ENCODE measurements at regions not wholly inside any gene's neighbourhood (a gene's known extent, or its start where the extent isn't known, plus 50 kb on each side); places are given as distances from the start of the nearest gene placed in this dataset.
"Not testable (repeated sequence)": the region's sequence is repeated elsewhere in the genome, so short reads cannot be mapped to it uniquely, and the experiment has no call there.

- DNase-seq (ENCODE audit: low read depth in 2 of 2) = not testable (repeated sequence)
Observed at GRCh38 chr7:13124629-13125028, 437.2 kb downstream of the ARL4A start.

DNA sequence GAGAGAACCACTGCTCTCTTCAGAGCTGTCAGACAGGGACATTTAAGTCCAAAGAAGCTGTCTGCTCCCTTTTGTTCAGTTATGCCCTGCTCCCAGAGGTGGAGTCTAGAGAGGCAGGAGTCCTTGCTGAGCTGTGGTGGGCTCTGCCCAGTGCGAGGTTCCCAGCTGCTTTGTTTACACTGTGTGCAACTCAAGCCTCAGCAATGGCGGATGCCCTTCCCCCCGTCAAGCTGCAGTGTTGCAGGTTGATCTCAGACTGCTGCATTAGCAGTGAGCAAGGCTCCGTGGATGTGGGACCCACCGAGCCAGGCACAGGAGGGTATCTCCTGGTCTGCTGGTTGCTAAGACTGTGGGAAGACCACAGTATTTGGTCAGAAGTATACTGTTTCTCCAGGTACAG lies 438.9 kb downstream of the ARL4A start:
- DNase-seq (ENCODE audit: low read depth in 2 of 2) = no peak

DNA sequence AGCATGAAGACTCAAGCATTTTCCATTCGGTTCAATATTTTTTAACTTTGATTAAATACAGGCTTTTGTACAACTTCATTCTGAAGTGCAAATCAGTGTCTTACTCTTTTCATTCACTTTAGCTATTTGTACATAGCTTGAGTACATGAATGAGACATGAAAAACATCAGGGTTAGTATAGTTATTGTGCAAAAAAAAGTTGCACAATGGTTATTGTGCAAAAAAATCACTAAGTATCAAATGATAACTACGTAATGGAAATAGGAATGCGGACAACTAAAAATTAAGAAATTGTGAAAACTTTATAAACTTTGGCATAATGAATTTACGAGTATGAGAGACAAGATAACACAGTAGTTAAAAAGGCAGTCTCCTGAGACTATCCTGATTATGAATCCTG lies 442.9 kb downstream of the ARL4A start:
- no peak for DNase-seq (ENCODE audit: low read depth in 2 of 2)

DNA sequence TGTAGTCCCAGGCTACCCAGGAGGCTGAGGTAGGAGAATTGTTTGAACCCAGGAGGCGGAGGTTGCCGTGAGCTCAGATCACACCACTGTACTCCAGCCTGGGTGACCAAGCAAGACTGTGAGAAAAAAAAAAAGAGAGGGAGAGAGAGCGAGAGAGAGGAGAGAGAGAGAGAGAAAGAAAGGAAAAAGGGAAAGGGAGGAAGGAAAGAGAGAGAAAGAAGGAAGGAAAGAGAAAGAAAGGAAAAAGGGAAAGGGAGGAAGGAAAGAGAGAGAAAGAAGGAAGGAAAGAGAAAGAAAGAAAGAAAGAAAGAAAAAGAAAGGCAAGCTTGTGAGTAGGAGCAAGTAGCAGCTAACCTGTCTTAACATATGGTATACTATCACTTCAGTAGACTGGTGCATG lies 443.5 kb downstream of the ARL4A start:
- DNase-seq (ENCODE audit: low read depth in 2 of 2) = not testable (repeated sequence)

- no peak for DNase-seq (ENCODE audit: low read depth in 2 of 2)
Observed at GRCh38 chr7:13132314-13132713, 444.9 kb downstream of the ARL4A start.

- not testable (repeated sequence) for DNase-seq (ENCODE audit: low read depth in 2 of 2)
Observed at GRCh38 chr7:13136345-13136744, 448.9 kb downstream of the ARL4A start.

DNA sequence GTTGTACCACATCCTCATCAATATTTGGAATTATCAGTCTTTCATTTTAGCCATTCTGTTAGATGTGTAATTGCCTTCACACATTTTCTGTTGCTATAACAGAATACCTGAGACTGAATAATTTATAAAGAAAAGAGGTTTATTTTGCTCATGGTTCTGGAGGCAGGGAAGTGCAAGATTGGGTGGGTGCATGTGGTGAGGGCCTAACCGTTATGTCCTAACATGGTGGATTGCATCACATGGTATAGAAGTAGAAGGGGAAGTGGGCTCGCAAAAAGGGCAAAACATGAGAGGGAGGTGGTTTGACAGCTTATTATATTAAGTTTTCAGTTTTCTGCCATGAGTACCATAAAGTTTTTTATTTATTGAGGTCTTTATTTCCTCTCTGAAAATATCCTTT lies 452.0 kb downstream of the ARL4A start:
- no peak for DNase-seq (ENCODE audit: low read depth in 2 of 2)

DNA sequence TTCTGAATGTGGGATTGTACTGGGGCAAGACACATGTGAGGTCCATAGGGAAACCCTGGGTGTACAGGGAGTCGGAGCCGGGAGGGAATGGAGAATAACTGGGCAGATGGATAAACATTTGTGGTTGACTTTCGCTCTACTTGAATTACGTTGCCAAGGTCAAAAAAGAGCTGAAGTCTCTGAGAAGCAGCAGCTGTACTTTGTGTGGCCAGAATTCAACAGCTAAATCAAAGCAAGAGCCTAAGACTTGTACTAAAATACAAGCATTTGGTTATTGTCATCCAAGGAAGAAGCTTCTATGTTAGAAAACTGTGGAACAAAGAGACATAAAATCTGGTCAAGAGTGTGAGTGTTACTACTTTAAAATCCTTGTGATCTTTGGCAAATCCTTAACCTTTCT lies 457.2 kb downstream of the ARL4A start:
- no peak for DNase-seq (ENCODE audit: low read depth in 2 of 2)

- DNase-seq (ENCODE audit: low read depth in 2 of 2) = no peak
Observed at GRCh38 chr7:13148548-13148947, 461.1 kb downstream of the ARL4A start.

DNA sequence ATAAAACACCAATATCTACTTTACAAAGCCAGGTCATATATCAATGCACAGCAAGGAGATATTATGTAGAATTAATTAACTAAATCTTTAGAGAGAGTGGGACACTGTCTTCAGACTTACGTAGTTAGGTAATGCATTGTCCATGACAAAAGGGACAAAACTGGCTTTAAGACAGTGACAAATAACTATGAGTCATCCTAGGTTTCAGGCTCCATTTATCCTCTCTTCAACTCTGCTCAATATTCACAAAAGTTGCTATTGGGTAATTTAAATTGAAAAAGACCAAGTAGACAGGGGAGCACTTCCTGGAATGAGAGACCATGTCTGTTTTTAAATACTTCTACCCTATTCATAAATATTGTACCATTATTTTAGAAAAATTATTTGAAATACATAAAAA lies 464.5 kb downstream of the ARL4A start:
- no peak for DNase-seq (ENCODE audit: low read depth in 2 of 2)

DNA sequence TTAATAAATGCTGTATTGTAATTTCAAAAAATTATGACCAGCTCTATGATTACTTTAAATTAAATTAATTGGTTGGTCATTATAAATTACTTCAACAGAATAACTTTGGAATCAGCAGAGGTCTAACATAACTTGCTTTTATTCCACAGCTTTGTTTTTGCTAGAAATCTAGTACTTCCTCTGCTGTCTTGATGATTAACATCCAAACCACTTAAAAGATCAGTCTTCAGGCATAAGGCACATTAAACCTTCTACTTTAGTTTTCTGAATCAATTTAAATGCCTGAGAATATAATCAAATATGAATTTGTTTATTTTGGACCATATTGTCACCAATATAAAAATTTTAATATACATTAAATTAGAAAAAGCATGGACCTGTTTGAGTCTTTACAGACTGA lies 465.3 kb downstream of the ARL4A start:
- no peak for DNase-seq (ENCODE audit: low read depth in 2 of 2)

DNA sequence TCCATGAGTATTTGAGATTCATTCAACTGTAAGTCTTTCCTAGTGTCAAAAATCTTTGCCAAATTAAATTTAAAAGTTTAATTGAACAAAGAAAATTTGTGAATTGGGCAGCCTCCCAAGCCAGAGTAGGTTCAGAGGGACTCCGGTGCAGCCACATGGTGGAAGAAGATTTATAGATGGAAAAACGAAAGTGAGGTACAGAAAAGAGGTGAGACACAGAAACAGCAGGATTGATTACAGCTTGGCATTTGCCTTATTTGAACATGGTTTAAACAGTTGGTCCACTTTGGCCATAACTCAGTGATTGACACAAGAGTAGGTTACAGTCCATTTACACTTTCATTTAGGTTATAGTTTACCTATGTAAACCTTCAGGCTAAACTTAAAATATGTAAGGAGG lies 465.8 kb downstream of the ARL4A start:
- no peak for DNase-seq (ENCODE audit: low read depth in 2 of 2)

DNA sequence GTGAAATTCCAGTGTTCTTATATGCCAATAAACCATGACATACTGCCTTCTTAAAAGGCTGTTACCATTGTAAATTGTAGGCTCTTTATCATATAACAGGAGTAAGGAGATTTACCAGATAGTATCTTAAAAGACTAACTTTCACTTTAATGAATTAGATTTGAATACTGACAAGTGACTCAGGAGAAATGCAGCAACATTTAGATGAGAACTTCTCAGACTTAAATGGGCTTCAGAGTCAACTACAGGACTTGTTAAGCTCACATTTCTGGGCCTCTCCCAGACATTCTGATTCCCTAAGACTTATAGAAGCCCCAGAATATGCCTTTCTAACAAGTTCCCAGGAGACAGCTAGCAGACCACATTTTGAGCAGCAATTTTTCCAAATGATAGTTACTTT lies 466.3 kb downstream of the ARL4A start:
- no peak for DNase-seq (ENCODE audit: low read depth in 2 of 2)

DNA sequence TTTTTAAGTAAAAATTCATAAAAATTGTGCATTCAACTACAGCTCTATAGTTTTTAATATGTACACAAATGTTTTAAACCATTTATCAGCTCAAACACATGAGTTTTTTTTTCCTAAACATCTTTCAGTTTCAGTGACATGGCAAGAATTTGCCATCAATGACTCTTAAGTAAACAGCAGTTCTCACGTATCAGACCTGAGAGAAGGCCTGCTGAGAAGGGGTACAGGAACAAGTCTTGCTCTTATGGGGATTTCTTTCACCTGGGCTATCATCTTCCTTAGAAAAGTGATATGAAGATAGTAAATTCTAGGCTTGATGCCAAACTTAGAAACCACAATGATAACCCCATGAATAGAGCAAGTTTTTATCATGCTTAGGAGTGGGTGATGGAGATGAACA lies 467.8 kb downstream of the ARL4A start:
- DNase-seq (ENCODE audit: low read depth in 2 of 2) = no peak

GRCh38 chr7:13159003-13159402 lies 471.6 kb downstream of the ARL4A start:
- DNase-seq (ENCODE audit: low read depth in 2 of 2) = no peak

GRCh38 chr7:13159467-13160184 lies 472.2 kb downstream of the ARL4A start:
- no peak for DNase-seq (ENCODE audit: low read depth in 2 of 2)

DNA sequence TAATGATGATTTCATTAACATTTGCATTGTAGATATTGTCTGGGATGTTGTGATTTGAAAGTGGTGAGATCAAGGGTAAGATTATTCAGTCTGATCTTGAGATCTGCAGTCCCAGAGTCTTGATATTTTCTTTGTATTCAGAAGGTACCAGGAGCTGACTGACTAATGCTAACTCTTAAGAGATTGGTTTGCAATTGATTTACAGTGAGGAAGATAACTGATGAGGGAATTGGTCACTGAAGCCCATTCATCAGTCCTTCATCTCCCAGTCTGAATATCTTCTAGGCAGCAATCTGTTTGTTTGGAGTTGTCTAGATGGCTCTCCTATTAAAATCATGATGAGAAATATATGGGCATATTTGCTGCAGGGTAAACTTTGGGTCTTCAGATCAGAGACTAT lies 473.7 kb downstream of the ARL4A start:
- DNase-seq (ENCODE audit: low read depth in 2 of 2) = no peak

DNA sequence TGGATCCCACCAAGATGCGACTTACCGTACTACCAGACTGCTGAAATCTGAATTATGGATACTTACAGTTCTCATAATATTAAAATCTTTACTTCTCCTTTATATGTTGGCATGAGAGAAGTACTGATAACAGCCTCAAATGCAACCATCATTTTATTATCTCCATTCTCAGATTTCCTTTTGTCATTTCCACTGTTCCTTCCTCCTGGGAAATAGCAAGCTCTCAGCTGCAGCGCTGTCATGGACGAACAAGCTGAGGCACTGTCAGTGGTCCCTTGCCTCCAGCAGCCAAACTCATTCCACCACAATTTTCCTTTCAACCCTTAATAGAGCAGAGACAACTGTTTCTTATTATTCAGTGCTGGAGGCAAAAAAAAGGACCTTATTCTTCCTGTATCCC lies 478.4 kb downstream of the ARL4A start:
- peak; percentile 6 to 72 for DNase-seq (ENCODE audit: low read depth in 2 of 2)

DNA sequence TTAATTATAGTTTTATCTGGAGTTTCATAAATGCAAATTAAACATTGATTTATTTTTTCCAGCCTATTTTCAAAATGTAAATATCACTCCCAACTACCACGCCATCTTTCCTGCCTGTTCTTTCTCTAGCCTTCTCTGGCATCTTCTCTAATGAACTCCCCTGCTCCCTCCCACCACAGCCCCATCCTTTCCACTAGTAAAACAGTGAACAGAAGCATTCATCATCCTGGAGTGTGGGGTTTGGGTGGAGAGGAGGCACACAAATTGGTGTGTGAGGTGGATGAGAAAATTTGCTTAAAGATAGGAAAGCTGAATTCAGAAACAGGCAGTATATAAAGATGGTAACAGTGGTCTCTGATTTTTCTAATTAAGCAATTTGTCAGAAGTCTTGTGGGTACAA lies 479.4 kb downstream of the ARL4A start:
- no peak for DNase-seq (ENCODE audit: low read depth in 2 of 2)

DNA sequence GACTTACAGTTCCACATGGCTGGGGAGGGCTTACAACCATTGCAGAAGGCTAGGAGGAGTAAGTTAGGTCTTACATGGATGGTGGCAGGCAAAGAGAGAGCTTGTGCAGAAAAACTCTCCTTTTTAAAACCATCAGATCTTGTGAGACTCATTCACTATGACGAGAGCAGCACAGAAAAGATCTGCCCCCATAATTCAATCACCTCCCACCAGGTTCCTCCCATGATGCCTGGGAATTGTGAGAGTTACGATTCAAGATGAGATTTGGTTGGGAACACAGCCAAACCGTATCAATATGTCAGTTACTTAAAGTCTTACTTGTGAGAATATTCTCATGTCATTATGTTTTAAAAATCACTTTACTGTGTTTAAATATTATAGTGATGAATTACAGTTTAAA lies 481.9 kb downstream of the ARL4A start:
- no peak for DNase-seq (ENCODE audit: low read depth in 2 of 2)

GRCh38 chr7:13174991-13175390 lies 487.6 kb downstream of the ARL4A start:
- DNase-seq (ENCODE audit: low read depth in 2 of 2) = no peak

DNA sequence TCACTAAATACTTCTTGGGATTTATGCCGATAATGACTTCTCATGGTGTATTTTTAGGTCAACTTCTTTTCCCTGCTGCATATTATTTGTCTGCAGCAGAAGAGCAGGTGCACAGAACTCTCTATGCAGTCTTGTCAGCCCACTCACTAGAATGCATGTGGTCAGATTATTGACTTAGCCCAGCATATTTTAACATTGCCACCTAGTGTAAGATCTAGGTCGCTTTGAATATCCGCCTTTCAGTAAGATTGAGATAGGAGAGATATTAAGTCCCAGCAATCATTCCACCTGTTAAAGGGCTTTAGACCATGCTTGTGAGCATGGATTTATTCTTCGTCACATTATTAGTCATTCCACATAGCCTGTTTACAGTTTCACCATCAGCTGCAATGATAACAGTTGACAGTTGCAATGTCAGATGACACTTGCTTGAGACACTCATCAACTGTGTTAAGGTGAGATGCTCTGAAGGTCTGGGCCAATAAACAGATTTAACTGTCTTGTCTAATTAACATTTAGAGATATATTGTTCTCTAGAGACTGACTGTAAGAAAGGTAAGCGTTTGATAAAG lies 491.7 kb downstream of the ARL4A start:
- DNase-seq (ENCODE audit: low read depth in 2 of 2) = peak; percentile 53 to 54

DNA sequence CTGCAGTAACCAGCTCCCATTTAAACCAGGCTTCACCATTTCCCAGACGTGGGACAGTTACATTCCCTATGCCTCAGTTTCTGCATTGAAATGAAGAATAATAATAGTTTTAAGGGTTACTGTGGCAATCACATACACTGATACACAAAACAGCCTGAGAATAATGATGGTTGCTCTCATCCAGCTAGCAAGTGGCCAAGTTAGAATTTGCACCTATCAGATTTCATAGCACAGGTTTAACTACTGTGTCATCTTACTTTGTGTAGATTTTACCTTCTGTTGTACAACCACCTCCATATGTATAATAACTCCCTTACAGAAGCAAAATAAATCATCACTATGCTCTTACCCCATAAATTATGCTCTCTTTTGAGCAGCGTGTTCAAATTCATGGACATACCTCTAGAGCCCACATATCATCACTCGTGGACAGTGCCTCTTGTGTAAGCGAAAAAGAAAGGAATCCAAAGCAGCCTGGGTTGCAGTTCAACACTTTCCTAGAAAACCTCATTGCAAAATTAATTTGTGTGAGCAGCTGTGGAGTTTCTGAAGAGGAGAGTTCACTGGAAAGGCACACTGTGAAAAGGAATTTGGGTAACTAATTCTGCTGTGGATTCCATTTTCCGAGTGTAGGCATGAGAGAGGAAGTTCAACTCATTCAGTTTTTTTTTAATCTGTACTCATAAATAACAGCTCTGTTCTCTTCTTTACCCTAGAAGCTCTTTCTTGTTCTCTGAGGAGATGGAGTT lies 492.5 kb downstream of the ARL4A start:
- DNase-seq (ENCODE audit: low read depth in 2 of 2) = no peak
